Uterus (tissue), 3 donors: ENCODE measurements at regions not wholly inside any gene's neighbourhood (a gene's known extent, or its start where the extent isn't known, plus 50 kb on each side); places are given as distances from the start of the nearest gene placed in this dataset.
"Not testable (repeated sequence)": the region's sequence is repeated elsewhere in the genome, so short reads cannot be mapped to it uniquely, and the experiment has no call there.

ENCODE experiments used
- DNase-seq, 2 donors: peaks; one replicate each; pipeline ENCODE4 v3.0.0-alpha.2; 2019 to 2020
- H3K27ac ChIP-seq, 2 donors: fragments of 200-600 bp; sonication (generic); 1 replicate in 1 of 2; 2 replicates in 1 of 2; pipeline ENCODE4 v1.5.1; 2016 to 2018
- H3K27me3 ChIP-seq, 2 donors: fragments of 200-600 bp; sonication (generic); one replicate each; pipeline ENCODE4 v1.5.1; 2018 to 2019; ENCODE audit warnings: control low read depth in 1 of 2
- H3K36me3 ChIP-seq, 2 donors: fragments of 200-600 bp; sonication (generic); one replicate each; pipeline ENCODE4 v1.5.1; 2019; ENCODE audit warnings: control low read depth in 1 of 2
- H3K4me1 ChIP-seq, 2 donors: fragments of 200-600 bp; sonication (generic); one replicate each; pipeline ENCODE4 v1.5.1; 2018 to 2019; ENCODE audit warnings: control low read depth in 1 of 2
- H3K4me3 ChIP-seq, 2 donors: fragments of 200-600 bp; sonication (generic); 1 replicate in 1 of 2; 2 replicates in 1 of 2; pipeline ENCODE4 v1.5.1; 2018 to 2019; ENCODE audit warnings: mild to moderate bottlenecking in 1 of 2
- H3K9me3 ChIP-seq, 2 donors: fragments of 200-600 bp; sonication (generic); one replicate each; pipeline ENCODE4 v1.5.1; 2019; ENCODE audit warnings: control low read depth in 1 of 2
- POLR2A ChIP-seq, 2 donors: fragments of 450-650 bp; IDR thresholded peaks; one replicate each; pipeline ENCODE4 v1.6.1; 2016; ENCODE audit warnings: antibody characterized with exemption in 2 of 2, mild to moderate bottlenecking in 1 of 2, moderate library complexity in 1 of 2
- intact Hi-C: fragments of 100-400 bp; cut with DNase I; formaldehyde crosslinking; loops from one replicate; pipeline ENCODE4 v1.15.1; 2023; ENCODE audit warnings: low total_unique reads
- TF ChIP-seq, protein P1 (sequence below), 4 experiments: fragments of 200-600 bp in 2 of 4; fragments of 450-650 bp in 2 of 4; sonication (generic) in 2 of 4; IDR thresholded peaks; one replicate each; pipeline ENCODE4 v1.5.1; 2016 to 2019; ENCODE audit warnings: antibody characterized with exemption in 4 of 4, mild to moderate bottlenecking in 2 of 4, moderate library complexity in 1 of 4
- donor health status: DM: yes; HTN: yes; CAD: no.

GRCh38 chr5:135171336-135171735 is 137.3 kb upstream of the PITX1 start:
- Histone ChIP-seq H3K4me3 (no peak overlapping the region), H3K9me3 (no peaks in the 10 kb centered on the region), H3K27me3 (no peaks in the 10 kb centered on the region), H3K4me1 (no peaks in the 10 kb centered on the region), H3K27ac (no peak overlapping the region), H3K36me3 (no peaks in the 10 kb centered on the region)
- no peak for TF ChIP-seq POLR2A (IDR thresholded peaks at IDR 0.05)
- TF ChIP-seq, protein P1, sequence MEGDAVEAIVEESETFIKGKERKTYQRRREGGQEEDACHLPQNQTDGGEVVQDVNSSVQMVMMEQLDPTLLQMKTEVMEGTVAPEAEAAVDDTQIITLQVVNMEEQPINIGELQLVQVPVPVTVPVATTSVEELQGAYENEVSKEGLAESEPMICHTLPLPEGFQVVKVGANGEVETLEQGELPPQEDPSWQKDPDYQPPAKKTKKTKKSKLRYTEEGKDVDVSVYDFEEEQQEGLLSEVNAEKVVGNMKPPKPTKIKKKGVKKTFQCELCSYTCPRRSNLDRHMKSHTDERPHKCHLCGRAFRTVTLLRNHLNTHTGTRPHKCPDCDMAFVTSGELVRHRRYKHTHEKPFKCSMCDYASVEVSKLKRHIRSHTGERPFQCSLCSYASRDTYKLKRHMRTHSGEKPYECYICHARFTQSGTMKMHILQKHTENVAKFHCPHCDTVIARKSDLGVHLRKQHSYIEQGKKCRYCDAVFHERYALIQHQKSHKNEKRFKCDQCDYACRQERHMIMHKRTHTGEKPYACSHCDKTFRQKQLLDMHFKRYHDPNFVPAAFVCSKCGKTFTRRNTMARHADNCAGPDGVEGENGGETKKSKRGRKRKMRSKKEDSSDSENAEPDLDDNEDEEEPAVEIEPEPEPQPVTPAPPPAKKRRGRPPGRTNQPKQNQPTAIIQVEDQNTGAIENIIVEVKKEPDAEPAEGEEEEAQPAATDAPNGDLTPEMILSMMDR (IDR thresholded peaks at IDR 0.05) = no peak
- intact Hi-C loops = no loop called here
- DNase-seq = no peak

DNA sequence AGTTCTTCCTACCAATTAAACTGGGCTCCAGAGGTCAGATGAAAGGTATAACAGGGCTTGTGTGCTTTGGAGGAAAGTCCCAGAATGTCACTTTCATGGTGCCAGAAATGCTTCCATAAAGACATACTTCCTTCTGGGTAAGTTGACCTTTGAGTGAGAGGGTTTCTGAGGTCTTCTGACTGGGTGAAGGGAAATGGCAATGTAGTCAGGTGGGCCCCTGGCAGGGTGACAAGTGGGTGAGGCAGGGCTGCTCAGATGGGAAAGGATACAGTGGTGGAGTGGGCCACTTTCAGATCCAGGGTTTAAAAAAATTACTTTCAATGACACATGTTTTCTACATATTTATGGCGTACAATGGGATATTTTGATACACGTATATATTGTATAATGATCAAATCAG is 136.5 kb upstream of the PITX1 start:
- TF ChIP-seq POLR2A (IDR thresholded peaks at IDR 0.05) = no peak
- TF ChIP-seq, protein P1 (IDR thresholded peaks at IDR 0.05) = no peak
- intact Hi-C loops = no loop called here
- Histone ChIP-seq H3K9me3 (no peaks in the 10 kb centered on the region), H3K4me3 (no peak overlapping the region), H3K36me3 (no peaks in the 10 kb centered on the region), H3K27ac (no peak overlapping the region), H3K27me3 (no peaks in the 10 kb centered on the region), H3K4me1 (no peaks in the 10 kb centered on the region)
- no peak for DNase-seq

GRCh38 chr5:135169753-135170152 is 135.7 kb upstream of the PITX1 start:
- Histone ChIP-seq H3K4me1 (no peaks in the 10 kb centered on the region), H3K36me3 (no peaks in the 10 kb centered on the region), H3K4me3 (no peak overlapping the region), H3K27ac (no peak overlapping the region), H3K9me3 (no peaks in the 10 kb centered on the region), H3K27me3 (no peaks in the 10 kb centered on the region)
- intact Hi-C loops = no loop called here
- DNase-seq = no peak
- TF ChIP-seq, protein P1 (IDR thresholded peaks at IDR 0.05) = no peak
- TF ChIP-seq POLR2A (IDR thresholded peaks at IDR 0.05) = no peak

GRCh38 chr5:135167634-135168033 is 133.6 kb upstream of the PITX1 start:
- TF ChIP-seq POLR2A (IDR thresholded peaks at IDR 0.05) = no peak
- TF ChIP-seq, protein P1 (IDR thresholded peaks at IDR 0.05) = no peak
- no peaks in the 10 kb centered on the region for H3K9me3 ChIP-seq
- DNase-seq = no peak
- H3K27ac ChIP-seq = no peak overlapping the region
- H3K36me3 ChIP-seq = no peaks in the 10 kb centered on the region
- no peaks in the 10 kb centered on the region for H3K4me1 ChIP-seq
- intact Hi-C loops = no loop called here
- H3K27me3 ChIP-seq = no peaks in the 10 kb centered on the region
- no peak overlapping the region for H3K4me3 ChIP-seq

GRCh38 chr5:135164873-135165614 is 131.0 kb upstream of the PITX1 start:
- intact Hi-C loops, H3K9me3 ChIP-seq, H3K36me3 ChIP-seq, H3K4me3 ChIP-seq, H3K27me3 ChIP-seq, H3K4me1 ChIP-seq, DNase-seq, H3K27ac ChIP-seq: not testable (repeated sequence)

DNA sequence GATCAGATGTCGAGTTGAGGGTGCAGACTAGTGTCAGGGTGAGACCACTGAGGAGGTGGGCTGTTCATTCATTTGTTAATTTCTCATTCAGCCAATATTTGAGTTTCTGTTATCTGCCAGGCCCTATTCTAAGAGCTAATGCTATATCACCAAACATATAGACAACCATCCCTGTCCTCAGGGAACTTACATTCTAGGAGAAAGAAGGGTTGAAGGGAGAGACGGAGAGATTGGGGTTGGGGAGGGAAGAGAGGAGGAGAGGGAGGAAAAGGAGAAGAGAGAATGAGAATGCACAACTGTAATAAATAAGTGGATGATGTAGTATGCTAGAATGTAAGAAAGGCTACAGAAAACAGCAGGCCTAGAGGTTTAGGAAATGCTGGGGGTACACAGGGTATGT is 129.9 kb upstream of the PITX1 start:
- Histone ChIP-seq H3K4me3 (no peak overlapping the region), H3K36me3 (no peaks in the 10 kb centered on the region), H3K27ac (no peak overlapping the region), H3K27me3 (no peaks in the 10 kb centered on the region), H3K4me1 (no peaks in the 10 kb centered on the region), H3K9me3 (no peaks in the 10 kb centered on the region)
- TF ChIP-seq, protein P1 (IDR thresholded peaks at IDR 0.05) = no peak
- no peak for TF ChIP-seq POLR2A (IDR thresholded peaks at IDR 0.05)
- intact Hi-C loops = no loop called here
- DNase-seq = no peak
